Thoracic aorta (tissue), 2 donors: ENCODE measurements at regions not wholly inside any gene's neighbourhood (a gene's known extent, or its start where the extent isn't known, plus 50 kb on each side); places are given as distances from the start of the nearest gene placed in this dataset.

Experiments
- ATAC-seq: fragments of 150-250 bp; one replicate; pipeline ENCODE4 v1.8.0; 2017; ENCODE audit warnings: low read depth; ENCODE audit not compliant: insufficient number of reproducible peaks, low FRiP score
- DNase-seq: peaks from one replicate; pipeline ENCODE4 v3.0.0-alpha.2; 2020; ENCODE audit warnings: low spot score
- H3K27ac ChIP-seq, 2 donors: fragments of 200-600 bp; sonication (generic); 1 replicate in 1 of 2; 2 replicates in 1 of 2; pipeline ENCODE4 v1.5.1; 2016; ENCODE audit warnings: mild to moderate bottlenecking in 2 of 2, moderate library complexity in 2 of 2
- H3K27me3 ChIP-seq: fragments of 200-600 bp; sonication (generic); replicated peaks from 2 replicates; pipeline ENCODE4 v1.6.0; 2016; ENCODE audit warnings: mild to moderate bottlenecking; ENCODE audit not compliant: insufficient read depth
- H3K36me3 ChIP-seq: fragments of 200-600 bp; sonication (generic); one replicate; pipeline ENCODE4 v1.5.1; 2016
- H3K4me1 ChIP-seq, 2 donors: fragments of 200-600 bp; sonication (generic); 1 replicate in 1 of 2; 2 replicates in 1 of 2; pipeline versions ENCODE4 v1.5.1 to v1.6.0; 2016; ENCODE audit warnings: low read depth in 2 of 2, mild to moderate bottlenecking in 1 of 2; ENCODE audit not compliant: control insufficient read depth in 1 of 2
- H3K4me3 ChIP-seq: fragments of 200-600 bp; sonication (generic); 2 replicates; pipeline ENCODE4 v1.5.1; 2016; ENCODE audit warnings: mild to moderate bottlenecking
- H3K9me3 ChIP-seq: fragments of 200-600 bp; sonication (generic); 2 replicates; pipeline ENCODE4 v1.5.1; 2016
- CTCF ChIP-seq: fragments of 200-600 bp; sonication (generic); IDR thresholded peaks from one replicate; pipeline ENCODE4 v1.5.1; 2019; ENCODE audit warnings: antibody characterized with exemption

GRCh38 chr14:34234258-34234657 is 227.8 kb downstream of the SPTSSA start:
- Histone ChIP-seq H3K27ac (no peak overlapping the region), H3K9me3 (no peaks in the 10 kb centered on the region)
- ATAC-seq, result no peak

GRCh38 chr14:34233619-34234018 is 228.4 kb downstream of the SPTSSA start:
- H3K27me3 ChIP-seq, result no peaks in the 10 kb centered on the region
- no peaks in the 10 kb centered on the region for H3K36me3 ChIP-seq
- peaks cover 0 to 34% of the 10 kb centered on the region in 2 donors for H3K4me1 ChIP-seq
- H3K27ac ChIP-seq, result peak overlapping the region in 1 of 2 donors; percentile 15
- DNase-seq (no peak), ATAC-seq (no peak)
- no peak for TF ChIP-seq CTCF
- H3K4me3 ChIP-seq, result no peak overlapping the region
- no peaks in the 10 kb centered on the region for H3K9me3 ChIP-seq

More at GRCh38 chr14:34234258-34234657, 227.8 kb downstream of the SPTSSA start:
- Histone ChIP-seq H3K4me3 (no peak overlapping the region), H3K4me1 (peaks cover 0 to 34% of the 10 kb centered on the region in 2 donors), H3K36me3 (no peaks in the 10 kb centered on the region), H3K27me3 (no peaks in the 10 kb centered on the region)
- DNase-seq, result no peak
- TF ChIP-seq CTCF, result no peak

GRCh38 chr14:34232790-34233189 is 229.2 kb downstream of the SPTSSA start:
- H3K36me3 ChIP-seq, result no peaks in the 10 kb centered on the region
- no peaks in the 10 kb centered on the region for H3K9me3 ChIP-seq

GRCh38 chr14:34231626-34232025 is 230.4 kb downstream of the SPTSSA start:
- Histone ChIP-seq H3K9me3 (no peaks in the 10 kb centered on the region), H3K27ac (no peak overlapping the region), H3K4me3 (no peak overlapping the region), H3K27me3 (no peaks in the 10 kb centered on the region), H3K36me3 (no peaks in the 10 kb centered on the region), H3K4me1 (peaks cover 0 to 34% of the 10 kb centered on the region in 2 donors)
- DNase-seq, result no peak
- TF ChIP-seq CTCF, result no peak
- no peak for ATAC-seq

More at GRCh38 chr14:34232790-34233189, 229.2 kb downstream of the SPTSSA start:
- H3K27ac ChIP-seq, result peak overlapping the region in 1 of 2 donors; percentile 15
- ATAC-seq (no peak), DNase-seq (no peak)
- H3K27me3 ChIP-seq, result no peaks in the 10 kb centered on the region
- no peak for TF ChIP-seq CTCF
- peaks cover 0 to 34% of the 10 kb centered on the region in 2 donors for H3K4me1 ChIP-seq
- no peak overlapping the region for H3K4me3 ChIP-seq

- Histone ChIP-seq H3K9me3 (no peaks in the 10 kb centered on the region), H3K27ac (no peak overlapping the region), H3K27me3 (no peaks in the 10 kb centered on the region), H3K4me3 (no peak overlapping the region), H3K4me1 (peaks cover 0 to 14% of the 10 kb centered on the region in 2 donors), H3K36me3 (no peaks in the 10 kb centered on the region)
- DNase-seq (no peak), ATAC-seq (no peak)
- TF ChIP-seq CTCF, result no peak
Measured at GRCh38 chr14:34229140-34229539, 232.9 kb downstream of the SPTSSA start.
